ENCODE measurements at regions not wholly inside any gene's neighbourhood (a gene's known extent, or its start where the extent isn't known, plus 50 kb on each side); places are given as distances from the start of the nearest gene placed in this dataset.

DNA sequence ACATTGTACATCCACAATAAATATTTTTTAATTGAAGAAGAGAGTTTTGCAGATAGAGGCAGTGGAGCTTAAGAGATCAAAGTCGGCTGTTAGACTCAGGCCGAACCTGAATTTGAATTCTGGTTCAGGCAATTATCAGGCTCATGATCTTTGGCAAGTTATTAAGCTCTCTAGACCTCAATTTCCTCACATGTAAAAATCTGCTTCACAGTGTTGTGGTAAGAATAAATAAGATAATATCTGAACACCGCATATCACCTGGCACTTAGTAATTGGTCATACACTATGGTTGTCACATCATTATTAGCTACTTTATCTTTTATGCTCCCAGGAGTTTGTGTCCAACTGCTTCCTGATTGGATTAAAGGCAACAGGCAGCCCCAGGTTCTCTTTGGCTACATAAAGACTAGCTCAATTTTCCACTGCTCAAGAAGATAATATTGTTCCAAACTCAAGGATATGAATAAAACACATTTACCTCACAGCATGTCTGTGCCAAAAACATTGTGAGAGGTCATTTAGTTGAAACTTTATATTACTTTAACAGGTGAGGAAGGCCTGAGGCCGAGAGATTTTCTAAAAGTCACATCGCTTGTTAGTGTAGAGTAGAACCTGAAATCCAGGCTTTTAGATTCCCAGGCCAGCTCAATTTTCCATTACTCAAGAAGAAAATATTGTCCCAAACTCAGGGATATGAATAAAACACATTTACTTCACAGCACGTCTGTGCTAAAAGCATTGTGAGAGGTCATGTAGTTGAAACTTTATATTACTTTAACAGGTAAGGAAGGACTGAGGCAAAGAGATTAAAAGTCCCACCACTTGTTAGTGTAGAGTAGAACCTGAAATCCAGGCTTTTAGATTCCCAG lies 289.2 kb upstream of the PTGER4 start:
- WGBS, 2 experiments = 96 to 97% methylated on average over 5 to 6 of the region's 6 CpGs
- peaks cover 2% of the 10 kb centered on the region for H3K4me1 ChIP-seq (ENCODE audit: control insufficient read depth, insufficient read depth, low read length)
- H3K36me3 ChIP-seq (ENCODE audit: control insufficient read depth, insufficient read depth, low read length) = no peaks in the 10 kb centered on the region
- H3K9me3 ChIP-seq (ENCODE audit: control insufficient read depth, low read length) = no peaks in the 10 kb centered on the region
- H3K27me3 ChIP-seq (ENCODE audit: control insufficient read depth, insufficient read depth, low read length, poor library complexity, severe bottlenecking) = no peaks in the 10 kb centered on the region
- H3K4me3 ChIP-seq (ENCODE audit: insufficient read depth, low read depth, low read length) = no peak overlapping the region
- no peak overlapping the region for H3K27ac ChIP-seq (ENCODE audit: insufficient read depth, low read depth, low read length, poor library complexity, severe bottlenecking)

DNA sequence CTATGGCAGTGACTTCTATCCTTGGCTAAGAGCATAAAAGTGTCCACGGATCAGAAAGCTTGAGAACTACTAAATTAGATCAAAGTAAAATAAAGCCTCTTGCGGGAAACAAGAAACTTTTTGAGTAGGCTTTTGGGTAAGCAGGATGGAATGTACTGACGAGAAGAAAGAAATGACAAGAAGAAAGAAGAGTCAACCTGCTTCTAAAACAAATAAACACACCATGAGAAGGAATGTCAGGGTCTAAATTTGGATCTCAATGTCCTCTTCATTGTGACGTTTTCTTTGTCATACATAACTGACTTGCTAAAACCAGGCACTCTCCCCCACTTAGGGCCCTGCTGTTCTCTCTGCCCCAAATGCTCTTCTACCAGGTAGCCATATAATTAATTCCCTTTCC lies 290.1 kb upstream of the PTGER4 start:
- no peaks in the 10 kb centered on the region for H3K36me3 ChIP-seq (ENCODE audit: control insufficient read depth, insufficient read depth, low read length)
- peaks cover 6% of the 10 kb centered on the region for H3K4me1 ChIP-seq (ENCODE audit: control insufficient read depth, insufficient read depth, low read length)
- no peaks in the 10 kb centered on the region for H3K9me3 ChIP-seq (ENCODE audit: control insufficient read depth, low read length)
- no peak overlapping the region for H3K27ac ChIP-seq (ENCODE audit: insufficient read depth, low read depth, low read length, poor library complexity, severe bottlenecking)
- H3K4me3 ChIP-seq (ENCODE audit: insufficient read depth, low read depth, low read length) = no peak overlapping the region
- H3K27me3 ChIP-seq (ENCODE audit: control insufficient read depth, insufficient read depth, low read length, poor library complexity, severe bottlenecking) = no peaks in the 10 kb centered on the region
- 82 to 84% methylated on average over 4 of the region's 4 CpGs for WGBS, 2 experiments

DNA sequence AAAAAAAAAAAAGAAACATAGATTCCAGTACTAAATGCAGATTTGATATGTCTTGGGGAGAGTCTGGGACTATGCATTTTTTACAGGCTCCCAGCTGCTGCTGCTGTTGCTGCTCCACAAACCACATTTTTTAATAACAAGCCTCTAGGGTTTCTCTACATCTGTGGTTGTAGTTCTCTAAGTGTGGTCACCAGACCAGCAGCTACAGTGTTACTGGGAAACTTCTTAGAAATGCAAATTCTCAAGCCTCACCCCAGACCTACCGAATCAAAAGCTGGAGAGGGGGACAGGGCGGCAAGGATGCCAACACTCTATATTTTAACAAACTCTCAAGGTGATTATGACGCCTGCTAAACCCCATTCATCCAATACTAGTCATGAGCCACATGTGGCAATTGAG lies 293.4 kb upstream of the PTGER4 start:
- no peaks in the 10 kb centered on the region for H3K9me3 ChIP-seq (ENCODE audit: control insufficient read depth, low read length)
- no peaks in the 10 kb centered on the region for H3K36me3 ChIP-seq (ENCODE audit: control insufficient read depth, insufficient read depth, low read length)
- H3K27me3 ChIP-seq (ENCODE audit: control insufficient read depth, insufficient read depth, low read length, poor library complexity, severe bottlenecking) = no peaks in the 10 kb centered on the region
- 37 to 56% methylated on average over 2 to 3 of the region's 3 CpGs for WGBS, 2 experiments
- H3K4me1 ChIP-seq (ENCODE audit: control insufficient read depth, insufficient read depth, low read length) = peaks cover 6% of the 10 kb centered on the region
- no peak overlapping the region for H3K4me3 ChIP-seq (ENCODE audit: insufficient read depth, low read depth, low read length)
- no peak overlapping the region for H3K27ac ChIP-seq (ENCODE audit: insufficient read depth, low read depth, low read length, poor library complexity, severe bottlenecking)

DNA sequence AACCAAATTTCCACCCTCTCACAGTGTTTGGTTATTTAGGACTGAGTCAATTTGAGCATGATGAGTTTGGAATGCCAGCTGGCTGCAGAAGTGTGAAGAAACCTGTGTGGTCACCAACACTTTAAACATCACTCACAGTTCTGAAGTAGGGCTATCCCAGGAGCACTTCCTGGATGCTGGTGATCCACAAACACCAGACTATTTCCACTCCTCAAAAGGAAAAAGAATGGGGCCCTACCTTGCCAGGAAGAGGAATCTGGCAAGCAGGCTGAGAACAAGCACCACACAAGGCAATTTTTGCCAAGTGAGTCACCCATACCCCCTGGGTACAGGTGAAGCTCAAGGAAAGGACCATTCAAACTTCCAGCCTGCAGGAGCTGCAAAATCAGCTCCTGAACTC lies 294.2 kb upstream of the PTGER4 start:
- no peak overlapping the region for H3K4me3 ChIP-seq (ENCODE audit: insufficient read depth, low read depth, low read length)
- H3K27ac ChIP-seq (ENCODE audit: insufficient read depth, low read depth, low read length, poor library complexity, severe bottlenecking) = no peak overlapping the region
- H3K4me1 ChIP-seq (ENCODE audit: control insufficient read depth, insufficient read depth, low read length) = peaks cover 6% of the 10 kb centered on the region
- no peaks in the 10 kb centered on the region for H3K27me3 ChIP-seq (ENCODE audit: control insufficient read depth, insufficient read depth, low read length, poor library complexity, severe bottlenecking)
- no peaks in the 10 kb centered on the region for H3K9me3 ChIP-seq (ENCODE audit: control insufficient read depth, low read length)
- no peaks in the 10 kb centered on the region for H3K36me3 ChIP-seq (ENCODE audit: control insufficient read depth, insufficient read depth, low read length)

- H3K9me3 ChIP-seq (ENCODE audit: control insufficient read depth, low read length) = no peaks in the 10 kb centered on the region
- H3K4me3 ChIP-seq (ENCODE audit: insufficient read depth, low read depth, low read length) = no peak overlapping the region
- H3K27me3 ChIP-seq (ENCODE audit: control insufficient read depth, insufficient read depth, low read length, poor library complexity, severe bottlenecking) = no peaks in the 10 kb centered on the region
- 82% methylated on average over 2 of the region's 3 CpGs; no CpG with 5 or more reads in 1 of the 2 experiments for WGBS, 2 experiments
- peaks cover 6% of the 10 kb centered on the region for H3K4me1 ChIP-seq (ENCODE audit: control insufficient read depth, insufficient read depth, low read length)
- H3K36me3 ChIP-seq (ENCODE audit: control insufficient read depth, insufficient read depth, low read length) = no peaks in the 10 kb centered on the region
- no peak overlapping the region for H3K27ac ChIP-seq (ENCODE audit: insufficient read depth, low read depth, low read length, poor library complexity, severe bottlenecking)
These were observed 294.8 kb upstream of the PTGER4 start for GRCh38 chr5:40384782-40385390.

DNA sequence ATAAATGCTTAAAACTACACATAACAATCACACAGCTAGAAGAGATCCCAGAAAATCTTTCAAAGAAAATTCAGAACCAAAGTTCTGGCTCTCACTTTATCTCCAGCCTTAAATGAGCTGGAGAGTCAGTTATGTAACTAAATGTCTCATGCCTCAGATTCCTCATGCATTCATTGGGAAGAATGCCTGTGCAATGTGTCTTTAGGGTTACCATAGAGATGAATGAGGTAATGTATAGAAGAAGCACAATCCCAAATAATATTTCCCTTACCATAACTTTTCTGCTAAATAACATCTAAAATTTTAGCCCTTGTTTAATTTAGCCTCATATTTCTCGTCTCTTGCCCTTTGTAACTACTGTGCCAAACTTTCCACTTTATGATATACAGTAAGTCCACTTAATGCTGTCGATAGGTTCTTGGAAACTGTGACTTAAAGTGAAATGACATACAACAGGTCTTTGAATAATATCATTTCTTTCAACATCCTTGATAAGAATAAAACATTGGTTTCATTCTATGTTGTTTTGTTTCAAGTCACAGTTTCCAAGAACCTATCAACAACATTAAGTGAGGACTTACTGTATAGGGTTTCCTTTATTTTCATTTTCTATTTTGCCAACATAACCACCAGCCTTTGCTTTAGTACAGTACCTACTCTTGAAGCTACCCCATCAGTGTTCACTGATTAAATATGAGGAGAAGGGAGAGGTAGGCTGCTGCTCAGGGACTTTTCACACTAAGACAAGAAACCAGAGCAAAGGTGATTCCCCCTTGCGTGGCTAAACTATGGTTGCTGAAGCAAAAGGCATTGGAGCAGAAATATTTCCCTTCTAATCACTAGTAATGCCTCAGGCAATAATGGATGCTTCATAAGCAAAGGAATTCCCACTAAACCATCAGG lies 295.7 kb upstream of the PTGER4 start:
- peak overlapping the region; percentile 36 for H3K27ac ChIP-seq (ENCODE audit: insufficient read depth, low read depth, low read length, poor library complexity, severe bottlenecking)
- WGBS, 2 experiments = 94 to 96% methylated on average over 2 to 3 of the region's 3 CpGs

GRCh38 chr5:40381676-40382363 lies 297.9 kb upstream of the PTGER4 start:
- H3K9me3 ChIP-seq (ENCODE audit: control insufficient read depth, low read length) = no peaks in the 10 kb centered on the region
- H3K4me1 ChIP-seq (ENCODE audit: control insufficient read depth, insufficient read depth, low read length) = peaks cover 6% of the 10 kb centered on the region
- no peak overlapping the region for H3K27ac ChIP-seq (ENCODE audit: insufficient read depth, low read depth, low read length, poor library complexity, severe bottlenecking)
- WGBS, 2 experiments = 93 to 100% methylated on average over 2 of the region's 4 CpGs
- no peaks in the 10 kb centered on the region for H3K27me3 ChIP-seq (ENCODE audit: control insufficient read depth, insufficient read depth, low read length, poor library complexity, severe bottlenecking)
- H3K36me3 ChIP-seq (ENCODE audit: control insufficient read depth, insufficient read depth, low read length) = no peaks in the 10 kb centered on the region
- no peak overlapping the region for H3K4me3 ChIP-seq (ENCODE audit: insufficient read depth, low read depth, low read length)

More for the DNA sequence above, 295.7 kb upstream of the PTGER4 start:
- Histone ChIP-seq H3K36me3 (ENCODE audit: control insufficient read depth, insufficient read depth, low read length) (no peaks in the 10 kb centered on the region), H3K4me3 (ENCODE audit: insufficient read depth, low read depth, low read length) (no peak overlapping the region), H3K4me1 (ENCODE audit: control insufficient read depth, insufficient read depth, low read length) (peaks cover 6% of the 10 kb centered on the region), H3K9me3 (ENCODE audit: control insufficient read depth, low read length) (no peaks in the 10 kb centered on the region), H3K27me3 (ENCODE audit: control insufficient read depth, insufficient read depth, low read length, poor library complexity, severe bottlenecking) (no peaks in the 10 kb centered on the region)

- Histone ChIP-seq H3K9me3 (ENCODE audit: control insufficient read depth, low read length) (no peaks in the 10 kb centered on the region), H3K27ac (ENCODE audit: insufficient read depth, low read depth, low read length, poor library complexity, severe bottlenecking) (no peak overlapping the region), H3K4me1 (ENCODE audit: control insufficient read depth, insufficient read depth, low read length) (peaks cover 6% of the 10 kb centered on the region), H3K36me3 (ENCODE audit: control insufficient read depth, insufficient read depth, low read length) (no peaks in the 10 kb centered on the region), H3K27me3 (ENCODE audit: control insufficient read depth, insufficient read depth, low read length, poor library complexity, severe bottlenecking) (no peaks in the 10 kb centered on the region), H3K4me3 (ENCODE audit: insufficient read depth, low read depth, low read length) (no peak overlapping the region)
- 90 to 95% methylated on average over 4 of the region's 4 CpGs for WGBS, 2 experiments
These were observed 298.7 kb upstream of the PTGER4 start for GRCh38 chr5:40381016-40381415.

DNA sequence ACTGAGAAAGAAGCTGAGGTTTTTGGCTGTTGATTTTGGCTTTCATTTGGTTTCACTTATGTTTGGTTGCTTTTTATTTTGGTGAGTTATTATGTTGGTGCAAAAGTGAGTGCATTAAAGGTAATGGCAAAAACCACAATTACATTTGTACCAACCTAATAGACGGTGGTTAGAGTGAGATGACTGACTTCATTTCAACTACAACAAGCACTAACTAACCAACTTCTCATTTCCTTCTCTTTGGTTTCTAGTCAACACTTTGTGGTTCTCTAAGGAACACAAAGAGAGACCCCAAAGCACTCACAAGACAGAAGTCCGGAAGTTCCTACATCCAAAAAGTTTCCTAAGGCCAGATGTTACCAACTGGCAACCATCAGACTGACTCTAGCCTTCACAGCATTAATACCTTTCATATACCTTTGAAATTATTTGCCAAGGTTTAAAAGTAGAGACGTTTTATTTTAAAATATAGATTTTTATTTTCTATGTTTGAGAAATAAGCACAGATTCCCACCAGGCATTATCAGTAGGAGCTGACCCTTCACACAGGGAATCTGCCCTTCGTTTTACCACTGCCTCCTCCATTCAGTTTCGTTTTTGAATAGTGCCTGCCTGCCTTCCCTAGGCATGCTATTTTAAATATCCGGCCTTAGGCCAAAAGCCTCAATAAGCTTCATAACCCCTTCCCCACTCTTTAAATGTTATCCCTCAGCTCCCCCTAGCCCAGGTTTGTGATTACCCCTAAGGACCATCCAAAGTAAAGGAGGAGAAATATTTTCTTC lies 301.1 kb upstream of the PTGER4 start:
- Histone ChIP-seq H3K36me3 (ENCODE audit: control insufficient read depth, insufficient read depth, low read length) (no peaks in the 10 kb centered on the region), H3K9me3 (ENCODE audit: control insufficient read depth, low read length) (no peaks in the 10 kb centered on the region), H3K4me1 (ENCODE audit: control insufficient read depth, insufficient read depth, low read length) (no peaks in the 10 kb centered on the region), H3K27ac (ENCODE audit: insufficient read depth, low read depth, low read length, poor library complexity, severe bottlenecking) (no peak overlapping the region), H3K4me3 (ENCODE audit: insufficient read depth, low read depth, low read length) (no peak overlapping the region), H3K27me3 (ENCODE audit: control insufficient read depth, insufficient read depth, low read length, poor library complexity, severe bottlenecking) (no peaks in the 10 kb centered on the region)
- WGBS, 2 experiments = 84 to 87% methylated on average over 5 of the region's 6 CpGs

Measured in ectodermal cell (in vitro differentiated cells).